KG1 (cell line): ENCODE measurements at regions not wholly inside any gene's neighbourhood (a gene's known extent, or its start where the extent isn't known, plus 50 kb on each side); places are given as distances from the start of the nearest gene placed in this dataset.
"Not testable (repeated sequence)": the region's sequence is repeated elsewhere in the genome, so short reads cannot be mapped to it uniquely, and the experiment has no call there.

Experiments used
- DNase-seq: peaks from one replicate; lab custom pipeline; 2025; lab: John Stamatoyannopoulos, UW

- DNase-seq, result not testable (repeated sequence)
Measured at GRCh38 chr5:101743000-101743399, 553.1 kb downstream of the SLCO4C1 start.

- DNase-seq, result no peak
Measured at GRCh38 chr5:101728933-101729332, 567.2 kb downstream of the SLCO4C1 start.

GRCh38 chr5:101721543-101721942 is 574.5 kb downstream of the SLCO4C1 start:
- no peak for DNase-seq

- no peak for DNase-seq
Measured at GRCh38 chr5:101720033-101720432, 576.1 kb downstream of the SLCO4C1 start.

- no peak for DNase-seq
Measured at GRCh38 chr5:101717721-101718120, 578.4 kb downstream of the SLCO4C1 start.

GRCh38 chr5:101716941-101717340 is 579.1 kb downstream of the SLCO4C1 start:
- no peak for DNase-seq

- not testable (repeated sequence) for DNase-seq
Measured at GRCh38 chr5:101715790-101716189, 580.3 kb downstream of the SLCO4C1 start.

- DNase-seq, result no peak
Measured at GRCh38 chr5:101689306-101689705, 606.8 kb downstream of the SLCO4C1 start.

GRCh38 chr5:101688156-101688555 is 607.9 kb downstream of the SLCO4C1 start:
- DNase-seq, result no peak

- no peak for DNase-seq
Measured at GRCh38 chr5:101687349-101687985, 608.6 kb downstream of the SLCO4C1 start.

GRCh38 chr5:101686536-101687157 is 609.4 kb downstream of the SLCO4C1 start:
- no peak for DNase-seq

- DNase-seq, result no peak
Measured at GRCh38 chr5:101679816-101680215, 616.3 kb downstream of the SLCO4C1 start.

- no peak for DNase-seq
Measured at GRCh38 chr5:101678481-101679193, 617.4 kb downstream of the SLCO4C1 start.

GRCh38 chr5:101677961-101678360 is 618.1 kb downstream of the SLCO4C1 start:
- no peak for DNase-seq

GRCh38 chr5:101676646-101677045 is 619.4 kb downstream of the SLCO4C1 start:
- no peak for DNase-seq

GRCh38 chr5:101675510-101676219 is 620.4 kb downstream of the SLCO4C1 start:
- no peak for DNase-seq

GRCh38 chr5:101673120-101673519 is 623.0 kb downstream of the SLCO4C1 start:
- no peak for DNase-seq

- no peak for DNase-seq
Measured at GRCh38 chr5:101664071-101664791, 631.9 kb downstream of the SLCO4C1 start.

- DNase-seq, result no peak
Measured at GRCh38 chr5:101663543-101663942, 632.5 kb downstream of the SLCO4C1 start.

- DNase-seq, result no peak
Measured at GRCh38 chr5:101662263-101662662, 633.8 kb downstream of the SLCO4C1 start.

- no peak for DNase-seq
Measured at GRCh38 chr5:101658433-101658832, 637.7 kb downstream of the SLCO4C1 start.

- no peak for DNase-seq
Measured at GRCh38 chr5:101653996-101654395, 642.1 kb downstream of the SLCO4C1 start.
